Activated CD8-positive, alpha-beta T cell treated with anti-CD3 and anti-CD28 coated beads, Interleukin-2, amount 10 ng/mL, durations not matched to agents 7 days and 5 days (primary cell): ENCODE measurements at regions not wholly inside any gene's neighbourhood (a gene's known extent, or its start where the extent isn't known, plus 50 kb on each side); places are given as distances from the start of the nearest gene placed in this dataset.
A peak's percentile ranks its signal among the peaks of the same experiment; 100 is the strongest.

ENCODE experiments used
- ATAC-seq: fragments of 150-1000 bp; cut with Tn5 transposase; one replicate; pipeline ENCODE4 v1.10.0; 2021; ENCODE audit warnings: moderate library complexity
- CTCF ChIA-PET: fragments of 350-600 bp; sonication (Branson Sonifier 250); formaldehyde crosslinking; loops from one replicate; lab custom pipeline; 2021; ENCODE audit warnings: antibody characterized with exemption; lab: Charles Lee
- POLR2A ChIA-PET: fragments of 350-600 bp; sonication (Branson Sonifier 250); formaldehyde crosslinking; loops from one replicate; lab custom pipeline; 2021; ENCODE audit warnings: antibody characterized with exemption; lab: Charles Lee
- DNase-seq: peaks from one replicate; pipeline ENCODE4 v3.0.0-alpha.2; 2020
- H3K27ac Mint-ChIP-seq: one replicate; pipeline ENCODE4 v1.8.0; 2021; ENCODE audit warnings: mild to moderate bottlenecking, mixed read lengths
- H3K27me3 Mint-ChIP-seq: one replicate; pipeline ENCODE4 v1.8.0; 2021; ENCODE audit warnings: low read depth, mixed read lengths
- H3K36me3 Mint-ChIP-seq: one replicate; pipeline ENCODE4 v1.8.0; 2021; ENCODE audit warnings: low read depth, mixed read lengths
- H3K4me1 Mint-ChIP-seq: one replicate; pipeline ENCODE4 v1.8.0; 2021; ENCODE audit warnings: low read depth, mixed read lengths
- H3K4me3 Mint-ChIP-seq: one replicate; pipeline ENCODE4 v1.8.0; 2021; ENCODE audit warnings: mild to moderate bottlenecking, mixed read lengths
- H3K9me3 Mint-ChIP-seq: one replicate; pipeline ENCODE4 v1.8.0; 2022; ENCODE audit warnings: mixed read lengths; ENCODE audit not compliant: insufficient read depth

- H3K4me1 Mint-ChIP-seq, result no peaks in the 10 kb centered on the region
- no peaks in the 10 kb centered on the region for H3K36me3 Mint-ChIP-seq
- CTCF ChIA-PET, result interaction anchor here (2.1 kb wide), 1 partner anchor 11 kb away, joined by 4 read pairs; no protein-coding TSS in a partner anchor
- H3K27ac Mint-ChIP-seq, result no peak overlapping the region
- H3K4me3 Mint-ChIP-seq, result no peak overlapping the region
- POLR2A ChIA-PET, result no interaction called here
- H3K27me3 Mint-ChIP-seq, result peaks cover 21% of the 10 kb centered on the region
- H3K9me3 Mint-ChIP-seq, result no peaks in the 10 kb centered on the region
- DNase-seq, result no peak
- ATAC-seq, result no peak
These were observed 58.9 kb upstream of the SLC30A5 start for GRCh38 chr5:69034898-69035297.

DNA sequence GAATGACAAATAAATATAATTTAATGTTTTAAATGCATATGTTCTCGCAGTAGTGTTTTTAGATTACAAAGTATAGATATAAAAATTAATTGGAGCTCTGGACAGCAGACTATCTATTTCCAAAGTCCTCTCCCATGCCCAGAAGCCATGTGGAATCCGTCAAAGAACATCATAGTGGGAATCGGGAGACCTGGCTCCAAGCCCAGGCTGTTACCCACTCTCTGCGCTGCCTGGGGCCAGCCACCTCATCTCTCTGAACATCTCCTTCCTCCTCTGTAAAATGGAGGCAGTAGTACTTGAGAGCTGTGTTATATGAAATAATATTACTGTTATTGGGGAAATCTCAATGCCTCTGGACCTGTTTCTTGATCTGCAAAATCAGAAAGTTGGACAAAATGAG is 58.1 kb upstream of the SLC30A5 start:
- H3K4me1 Mint-ChIP-seq, result no peaks in the 10 kb centered on the region
- H3K36me3 Mint-ChIP-seq, result no peaks in the 10 kb centered on the region
- no peak overlapping the region for H3K27ac Mint-ChIP-seq
- no peaks in the 10 kb centered on the region for H3K9me3 Mint-ChIP-seq
- ATAC-seq, result no peak
- CTCF ChIA-PET, result interaction anchor here (2.1 kb wide), 1 partner anchor 10 kb away, joined by 4 read pairs; no protein-coding TSS in a partner anchor
- DNase-seq, result no peak
- H3K4me3 Mint-ChIP-seq, result no peak overlapping the region
- H3K27me3 Mint-ChIP-seq, result peaks cover 14% of the 10 kb centered on the region
- POLR2A ChIA-PET, result no interaction called here

DNA sequence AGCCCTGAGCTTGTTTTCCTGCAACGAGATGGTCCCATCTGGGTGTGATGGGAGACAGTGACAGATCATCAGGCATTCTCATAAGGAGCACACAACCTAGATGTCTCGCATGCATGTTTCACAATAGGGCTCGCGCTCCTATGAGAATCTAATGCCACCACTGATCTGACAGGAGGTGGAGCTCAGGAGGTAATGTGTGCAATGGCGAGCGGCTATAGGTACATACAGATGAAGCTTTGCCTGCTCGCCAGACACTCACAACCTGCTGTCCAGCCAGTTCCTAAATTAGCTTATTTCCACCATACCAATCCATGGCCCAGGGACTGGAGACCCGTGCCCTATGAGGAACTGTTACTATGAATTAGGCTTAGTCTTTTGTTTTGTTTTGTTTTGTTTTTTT is 55.3 kb upstream of the SLC30A5 start:
- Mint-ChIP-seq H3K4me3 (no peak overlapping the region), H3K4me1 (peaks cover 2% of the 10 kb centered on the region), H3K27ac (no peak overlapping the region), H3K9me3 (no peaks in the 10 kb centered on the region), H3K27me3 (peaks cover 1% of the 10 kb centered on the region), H3K36me3 (no peaks in the 10 kb centered on the region)
- POLR2A ChIA-PET, result no interaction called here
- ATAC-seq, result no peak
- CTCF ChIA-PET, result no interaction called here
- no peak for DNase-seq

GRCh38 chr5:69039829-69040228 is 54.0 kb upstream of the SLC30A5 start:
- Mint-ChIP-seq H3K27me3 (peaks cover 1% of the 10 kb centered on the region), H3K36me3 (no peaks in the 10 kb centered on the region), H3K4me3 (no peak overlapping the region), H3K27ac (no peak overlapping the region), H3K9me3 (no peaks in the 10 kb centered on the region), H3K4me1 (peaks cover 6% of the 10 kb centered on the region)
- no peak for ATAC-seq
- CTCF ChIA-PET, result no interaction called here
- no peak for DNase-seq
- POLR2A ChIA-PET, result no interaction called here

DNA sequence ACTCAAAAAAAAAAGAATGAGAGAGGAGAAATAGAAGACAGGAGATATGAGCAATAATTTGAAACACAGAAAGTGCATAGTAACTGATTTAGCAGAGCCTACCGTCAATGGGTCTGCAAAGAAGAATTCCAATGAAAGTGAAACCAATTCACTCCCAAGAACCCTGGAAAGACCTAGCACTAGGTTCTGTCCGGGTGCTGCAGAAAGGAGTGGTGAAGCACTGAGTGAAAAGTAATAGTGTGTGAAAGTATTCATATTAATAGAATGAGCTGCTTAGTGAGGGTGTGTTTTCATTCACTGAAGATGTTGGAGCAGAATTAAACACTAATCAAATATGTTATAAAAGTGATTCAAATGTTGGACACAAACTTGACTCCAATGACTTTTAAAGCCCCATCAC is 51.3 kb upstream of the SLC30A5 start:
- H3K27me3 Mint-ChIP-seq, result no peaks in the 10 kb centered on the region
- H3K4me1 Mint-ChIP-seq, result peaks cover 11% of the 10 kb centered on the region
- peak overlapping the region; percentile 81 for H3K27ac Mint-ChIP-seq
- H3K4me3 Mint-ChIP-seq, result no peak overlapping the region
- POLR2A ChIA-PET, result interaction anchor here (0.6 to 1.0 kb wide), 2 partner anchors 39 to 148 kb away, joined by 4 to 5 read pairs; no protein-coding TSS in a partner anchor
- ATAC-seq (peak; percentile 35), DNase-seq (no peak)
- no peaks in the 10 kb centered on the region for H3K36me3 Mint-ChIP-seq
- CTCF ChIA-PET, result interaction anchor here (0.7 to 2.1 kb wide), 19 partner anchors 10 to 755 kb away, joined by 3 to 24 read pairs (median 3); partner anchors contain the start of genes CCDC125, CENPH and SLC30A5
- H3K9me3 Mint-ChIP-seq, result no peaks in the 10 kb centered on the region

GRCh38 chr5:69042915-69043654 is 50.7 kb upstream of the SLC30A5 start:
- Mint-ChIP-seq H3K36me3 (no peaks in the 10 kb centered on the region), H3K4me3 (peak overlapping the region; percentile 72), H3K27ac (peak overlapping the region; percentile 81), H3K4me1 (peaks cover 11% of the 10 kb centered on the region), H3K9me3 (no peaks in the 10 kb centered on the region), H3K27me3 (no peaks in the 10 kb centered on the region)
- POLR2A ChIA-PET, result interaction anchor here (0.5 to 1.0 kb wide), 3 partner anchors 39 to 295 kb away, joined by 3 to 5 read pairs (median 4); no protein-coding TSS in a partner anchor
- ATAC-seq (peak; percentile 96), DNase-seq (peak; percentile 91)
- CTCF ChIA-PET, result interaction anchor here (0.5 to 2.1 kb wide), 36 partner anchors 10 to 756 kb away, joined by 3 to 24 read pairs (median 3); partner anchors contain the start of genes CCDC125, CDK7, CENPH and SLC30A5

DNA sequence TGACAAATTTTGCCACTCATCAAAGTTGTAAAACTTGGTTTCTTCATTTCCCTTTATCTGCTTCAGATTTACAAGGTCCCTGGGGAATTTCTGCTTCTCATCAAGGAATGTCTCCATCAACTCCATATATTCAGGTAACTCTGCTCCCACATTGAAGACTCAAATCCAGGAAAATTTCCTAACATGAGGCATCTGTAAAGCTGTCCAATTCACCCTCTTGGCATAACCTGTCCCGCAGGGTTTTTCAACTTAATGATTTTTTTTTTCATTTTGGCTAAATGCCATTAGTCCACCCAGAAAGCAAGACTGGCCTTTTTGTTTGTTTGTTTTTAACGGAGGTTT is 50.2 kb upstream of the SLC30A5 start:
- no peaks in the 10 kb centered on the region for H3K27me3 Mint-ChIP-seq
- DNase-seq (no peak), ATAC-seq (no peak)
- POLR2A ChIA-PET, result interaction anchor here (0.5 to 1.0 kb wide), 2 partner anchors 146 to 294 kb away, joined by 3 to 5 read pairs; no protein-coding TSS in a partner anchor
- peak overlapping the region; percentile 72 for H3K4me3 Mint-ChIP-seq
- H3K36me3 Mint-ChIP-seq, result no peaks in the 10 kb centered on the region
- CTCF ChIA-PET, result interaction anchor here (0.8 to 2.1 kb wide), 17 partner anchors 16 to 333 kb away, joined by 3 to 24 read pairs (median 5); partner anchors contain the start of genes CCDC125, CENPH and SLC30A5
- peaks cover 11% of the 10 kb centered on the region for H3K4me1 Mint-ChIP-seq
- no peaks in the 10 kb centered on the region for H3K9me3 Mint-ChIP-seq
- H3K27ac Mint-ChIP-seq, result peak overlapping the region; percentile 37
